ENCODE measurements at regions not wholly inside any gene's neighbourhood (a gene's known extent, or its start where the extent isn't known, plus 50 kb on each side); places are given as distances from the start of the nearest gene placed in this dataset.
"Not testable (repeated sequence)": the region's sequence is repeated elsewhere in the genome, so short reads cannot be mapped to it uniquely, and the experiment has no call there.

DNA sequence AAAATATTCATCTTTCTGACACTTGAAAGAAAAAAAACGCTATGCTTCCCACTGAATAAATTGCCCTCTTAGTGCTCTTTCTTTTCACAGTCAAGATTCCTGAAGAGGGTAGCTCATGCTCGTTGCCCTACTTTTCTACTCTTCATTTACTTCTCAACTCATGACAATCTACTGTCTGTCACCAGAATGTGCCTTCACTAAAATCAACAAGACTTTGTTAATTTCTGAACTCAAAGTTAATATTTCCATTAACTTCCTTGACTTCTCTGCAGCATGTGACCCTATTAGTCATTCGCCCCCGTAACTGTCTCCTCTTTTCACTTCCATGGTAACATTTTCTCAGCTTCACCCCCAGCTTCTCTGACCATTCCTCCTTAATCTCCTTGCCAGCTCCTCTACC is 98.9 kb upstream of the MAPRE2 start:
- no peak for DNase-seq

DNA sequence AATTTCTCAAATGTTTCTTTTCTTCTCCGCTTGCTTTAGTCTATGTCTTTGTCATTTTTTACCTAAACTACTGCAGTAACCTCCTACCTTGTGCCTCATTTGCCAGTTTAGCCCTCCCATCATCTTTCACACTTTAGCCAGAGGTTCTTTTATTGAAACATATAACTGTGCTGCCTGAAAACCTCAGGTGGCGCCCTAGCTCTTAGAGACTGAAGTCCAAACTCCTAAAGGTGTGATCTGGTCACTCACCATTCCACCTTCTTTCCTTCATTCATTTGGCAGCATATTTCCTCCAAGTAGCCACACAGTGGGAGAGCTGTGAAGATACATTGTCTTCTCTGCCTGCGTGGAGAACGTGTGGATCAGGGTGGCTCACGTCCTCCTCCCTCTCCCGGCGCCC is 98.2 kb upstream of the MAPRE2 start:
- no peak for DNase-seq

DNA sequence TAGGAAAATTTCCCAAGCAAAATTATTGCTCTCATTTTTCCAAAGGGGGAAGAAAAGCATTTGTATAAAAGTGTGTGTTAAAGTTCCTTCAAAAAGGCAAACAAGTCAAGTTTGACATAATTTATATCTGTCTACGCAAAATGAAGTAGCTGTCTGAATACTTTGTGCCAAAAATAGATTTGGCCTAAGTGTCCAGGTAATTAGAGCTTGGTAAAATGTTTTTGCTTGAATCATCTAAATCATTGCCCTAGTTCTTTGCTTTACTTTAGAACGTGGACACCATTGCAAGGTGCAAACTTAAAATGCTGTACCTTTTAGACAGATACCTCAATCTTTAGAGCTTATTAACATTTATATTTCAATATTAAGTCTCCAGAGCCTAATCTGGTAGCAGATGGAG is 97.6 kb upstream of the MAPRE2 start:
- no peak for DNase-seq

DNA sequence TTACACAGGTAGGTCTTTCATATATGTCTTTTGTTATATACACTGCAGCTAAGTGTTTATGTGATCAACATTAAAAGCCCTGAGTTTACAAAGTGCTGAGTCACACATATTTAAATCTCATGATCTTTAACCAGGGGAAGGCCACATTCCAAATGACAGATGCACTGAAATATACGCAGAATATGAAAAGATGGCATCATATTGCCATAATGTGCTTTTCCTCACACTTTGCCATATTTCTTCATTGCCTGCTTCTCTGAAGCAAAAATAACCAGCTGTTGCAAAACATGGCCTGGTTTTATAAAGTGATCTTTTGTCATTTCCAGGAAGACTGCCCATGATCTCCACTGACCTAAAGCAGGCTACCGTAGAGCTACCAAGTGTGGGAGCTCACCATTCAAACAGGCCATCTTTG is 93.5 kb upstream of the MAPRE2 start:
- no peak for DNase-seq

DNA sequence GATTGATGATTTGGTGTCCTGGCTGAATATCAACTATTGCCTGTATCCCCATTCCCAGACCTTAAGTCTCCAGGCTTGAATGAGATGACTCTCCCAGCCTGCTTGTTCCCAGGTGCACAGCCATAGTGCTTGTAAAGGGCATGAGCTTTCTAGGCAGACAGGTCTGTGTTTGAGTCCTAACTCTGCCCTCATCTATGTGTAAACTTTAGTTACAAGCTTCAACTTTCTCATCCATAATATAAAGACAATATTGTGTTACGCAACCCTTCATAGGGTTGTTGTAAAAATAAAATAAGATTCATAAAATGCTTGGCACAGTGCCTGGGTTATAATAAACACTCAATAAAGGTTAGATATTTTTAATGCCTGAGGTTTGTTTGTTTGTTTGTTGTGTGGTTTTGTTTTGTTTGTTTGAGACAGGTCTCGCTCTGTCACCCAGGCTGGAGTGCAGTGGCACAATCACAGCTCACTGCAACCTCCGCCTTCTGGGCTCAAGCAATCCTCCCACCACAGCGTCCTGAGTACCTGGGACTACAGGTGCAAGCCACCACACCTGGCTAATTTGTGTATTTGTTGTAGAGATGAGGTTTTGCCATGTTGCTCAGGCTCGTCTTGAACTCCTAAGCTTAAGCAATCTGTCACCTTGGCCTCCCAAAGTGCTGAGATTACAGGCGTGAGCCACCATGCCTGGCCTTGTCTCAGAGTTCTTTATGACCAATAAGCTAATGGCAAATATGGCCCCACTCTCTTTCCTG is 89.4 kb upstream of the MAPRE2 start:
- DNase-seq = no peak

DNA sequence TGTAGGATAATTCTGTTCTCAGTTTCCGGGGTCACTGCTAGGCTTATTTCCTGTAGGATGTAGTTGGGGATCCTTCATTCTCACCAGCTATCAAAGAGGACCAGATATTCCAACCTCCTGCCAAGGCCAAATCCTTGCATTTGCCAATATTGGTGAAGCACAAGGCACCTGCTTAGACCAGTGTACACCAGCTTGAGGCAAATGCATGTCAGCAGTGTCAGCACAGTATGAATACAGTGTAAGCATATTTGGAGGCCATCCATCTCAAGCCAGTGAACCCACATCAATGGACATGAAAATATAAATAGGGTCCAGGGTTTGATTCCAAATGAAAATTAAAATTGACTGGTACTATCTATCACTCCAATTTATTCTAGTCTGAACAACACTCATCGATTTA is 88.0 kb upstream of the MAPRE2 start:
- DNase-seq = no peak

DNA sequence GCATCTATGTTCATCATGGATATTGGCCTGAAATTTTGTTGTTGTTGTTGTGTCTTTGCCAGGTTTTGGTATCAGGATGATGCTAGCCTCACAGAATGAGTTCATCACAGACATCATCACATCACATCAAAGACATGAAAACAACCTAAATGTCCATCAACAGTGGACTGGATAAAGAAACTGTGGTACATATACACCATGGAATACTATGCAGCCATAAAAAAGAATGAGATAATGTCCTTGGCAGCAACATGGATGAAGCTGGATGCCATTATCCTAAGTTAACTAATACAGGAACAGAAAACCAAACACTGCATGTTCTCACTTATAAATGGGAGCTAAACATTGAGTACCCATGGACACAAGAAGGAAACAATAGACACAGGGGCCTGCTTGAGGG is 85.7 kb upstream of the MAPRE2 start:
- DNase-seq = not testable (repeated sequence)

DNA sequence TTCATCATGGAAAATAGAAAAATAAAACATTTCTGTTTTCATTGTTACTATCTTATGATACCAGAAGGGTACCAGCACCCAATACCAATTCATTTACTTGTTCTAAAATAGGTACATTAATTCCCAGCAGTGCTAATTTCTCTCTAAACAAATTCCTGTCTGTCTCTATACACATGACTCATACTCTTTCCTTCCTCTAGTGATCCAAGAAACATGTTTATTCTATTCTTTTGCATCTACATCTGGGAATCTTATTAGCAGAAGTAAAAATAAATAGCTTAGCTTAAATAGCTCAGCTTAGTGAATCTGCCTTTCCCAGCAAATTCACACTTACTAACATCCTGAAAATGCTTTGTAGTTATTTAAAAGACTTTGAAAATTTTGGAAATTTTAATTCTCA is 84.5 kb upstream of the MAPRE2 start:
- no peak for DNase-seq

DNA sequence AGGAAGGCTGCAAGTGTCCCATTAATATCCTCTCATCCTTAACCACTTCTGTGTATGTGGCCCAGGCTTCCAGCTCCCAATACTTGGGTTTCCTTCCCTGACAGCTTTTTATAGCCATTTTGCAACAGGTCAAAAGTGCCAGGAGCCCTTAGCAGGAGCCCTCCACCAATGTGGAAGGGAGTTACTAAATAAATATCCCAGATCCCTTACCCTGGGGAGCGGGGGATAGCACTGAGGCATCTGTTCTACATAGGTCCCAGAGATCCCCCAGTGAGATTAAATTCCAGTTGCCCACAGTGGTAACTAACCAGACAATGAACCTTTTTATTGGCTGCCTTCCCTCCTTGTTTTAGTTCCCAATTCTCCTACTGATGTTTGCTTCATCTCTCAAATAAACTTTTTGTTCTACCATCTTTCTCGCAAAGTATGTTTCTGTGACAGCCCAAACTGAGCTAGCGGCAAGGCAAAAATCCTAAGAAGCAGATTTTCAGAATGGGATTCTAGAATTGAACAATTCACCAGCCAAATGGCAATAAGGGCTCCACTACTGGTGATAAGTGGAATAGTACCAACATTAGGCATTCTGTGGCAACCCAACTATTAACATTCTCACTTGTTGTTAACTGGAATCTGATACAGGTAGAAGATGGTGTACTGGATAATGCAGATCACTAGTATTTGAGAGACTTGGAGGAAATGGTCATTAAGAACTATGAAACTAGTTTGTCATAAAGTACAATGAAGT is 83.9 kb upstream of the MAPRE2 start:
- no peak for DNase-seq

DNA sequence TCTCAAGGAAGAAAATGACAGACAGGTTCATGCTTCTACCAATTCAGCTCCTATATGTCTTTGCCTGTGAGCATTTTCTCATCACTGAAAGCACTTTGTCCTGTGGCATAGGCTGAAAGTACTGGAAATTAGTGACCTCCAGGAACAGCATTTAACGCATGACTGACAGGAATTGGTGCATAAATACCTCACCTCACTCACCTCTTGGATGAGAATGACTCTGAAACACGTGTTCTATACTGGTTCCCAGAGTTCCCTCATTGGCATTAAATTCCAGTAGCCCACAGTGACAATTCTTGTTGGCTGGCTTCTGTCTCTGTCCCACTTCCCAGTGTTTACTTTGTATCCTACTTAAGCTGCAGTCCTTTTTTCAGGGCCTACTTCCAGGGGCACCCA is 83.4 kb upstream of the MAPRE2 start:
- DNase-seq = no peak

DNA sequence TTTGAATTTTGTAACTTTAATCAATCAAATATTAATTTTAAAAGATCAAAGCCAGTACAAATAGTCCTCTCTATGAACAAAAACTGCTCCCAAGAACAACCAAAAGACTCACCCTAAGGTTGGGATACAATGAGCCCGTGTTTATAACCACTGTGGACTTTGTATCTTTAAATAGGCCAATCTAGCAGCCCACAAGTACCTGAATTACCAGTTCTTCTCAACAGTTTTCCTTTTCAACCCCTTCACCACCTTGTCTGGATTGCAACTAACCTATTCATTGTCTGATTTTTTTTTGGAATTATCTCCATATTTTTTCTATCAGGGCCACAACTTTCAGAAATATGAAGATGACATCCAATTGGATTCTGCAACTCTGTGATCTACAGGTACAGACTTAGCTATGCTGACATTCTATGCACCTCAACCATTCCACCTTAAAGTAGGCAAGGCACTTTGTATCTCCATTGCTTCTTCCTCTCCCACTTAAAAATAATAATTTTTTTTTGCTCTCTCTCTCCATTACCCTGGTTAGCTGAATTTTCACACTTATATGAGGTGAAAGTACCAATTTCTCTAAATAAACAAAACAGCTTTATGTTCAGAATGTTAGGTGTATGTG is 81.9 kb upstream of the MAPRE2 start:
- no peak for DNase-seq

DNA sequence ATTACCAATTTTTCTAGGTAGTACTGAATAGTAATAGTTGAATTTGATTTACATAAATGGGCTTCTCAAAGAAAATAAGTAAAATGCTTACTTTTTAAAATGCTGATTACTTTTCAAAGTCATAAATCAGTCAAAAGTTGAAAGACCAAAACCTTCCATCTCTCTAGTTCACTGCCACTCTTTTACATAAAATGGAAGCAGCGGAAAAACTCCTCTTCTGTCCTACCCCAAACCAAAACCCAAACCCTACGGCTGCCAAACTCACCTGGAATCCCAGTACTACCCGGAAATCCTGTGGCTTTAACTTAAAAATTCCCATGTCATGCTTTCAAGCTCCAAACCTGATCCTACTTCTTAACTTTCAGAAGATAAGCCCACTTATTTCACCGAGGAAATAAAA is 81.2 kb upstream of the MAPRE2 start:
- DNase-seq = no peak

DNA sequence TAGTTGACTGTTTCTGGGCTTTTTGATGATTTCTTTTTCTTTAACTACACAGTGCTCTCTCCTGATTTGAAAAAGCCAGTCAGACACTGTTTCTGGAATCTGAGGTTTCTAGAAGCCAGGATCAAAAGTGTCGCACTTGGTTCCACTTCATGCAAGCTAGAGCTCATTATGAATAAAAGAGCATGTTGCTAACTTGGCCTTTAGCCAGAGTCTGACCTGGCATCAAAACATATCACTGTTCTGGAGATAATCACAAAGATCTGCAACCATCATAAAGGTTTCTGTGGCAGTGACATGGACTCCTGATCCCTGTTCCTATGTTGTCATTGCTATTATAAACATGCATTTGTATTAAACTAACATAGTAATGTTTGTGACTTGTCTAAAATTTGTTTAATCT is 76.1 kb upstream of the MAPRE2 start:
- DNase-seq = no peak

DNA sequence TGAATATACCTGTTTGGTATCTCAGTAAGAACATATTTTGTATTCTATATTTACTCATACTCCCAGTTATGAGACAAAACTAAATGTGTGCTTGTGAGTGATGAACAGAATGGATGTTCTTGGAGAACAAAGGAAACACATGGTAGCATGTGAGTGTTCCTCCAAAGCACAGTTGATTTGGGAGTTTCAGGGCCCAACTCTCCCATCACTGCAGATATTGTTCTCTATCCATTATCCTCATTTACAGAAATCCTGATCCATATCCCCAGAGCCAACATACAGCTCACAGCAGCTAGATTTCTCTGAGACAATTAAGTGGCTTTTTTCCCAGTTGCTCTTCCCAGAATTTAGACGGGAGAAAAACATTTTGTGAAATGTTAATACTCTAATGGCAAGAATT is 75.6 kb upstream of the MAPRE2 start:
- no peak for DNase-seq

DNA sequence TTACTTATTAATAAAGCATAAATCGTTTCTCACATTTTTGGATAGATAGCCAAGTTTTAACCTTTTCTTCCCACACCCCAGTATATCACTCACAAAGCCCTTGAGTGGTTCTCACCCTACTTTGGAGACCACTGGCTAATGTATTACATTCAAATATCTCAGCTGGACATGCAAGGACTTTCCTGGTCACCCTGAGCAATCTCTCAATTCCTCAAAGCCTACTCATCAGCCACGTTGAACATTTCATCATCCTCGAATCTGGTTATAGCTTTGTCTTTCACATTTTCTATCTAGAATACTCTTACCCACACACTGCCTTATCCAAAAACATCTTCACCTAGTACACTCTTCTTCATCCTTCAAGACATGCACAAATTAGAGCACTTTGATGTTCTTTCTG is 71.1 kb upstream of the MAPRE2 start:
- no peak for DNase-seq

DNA sequence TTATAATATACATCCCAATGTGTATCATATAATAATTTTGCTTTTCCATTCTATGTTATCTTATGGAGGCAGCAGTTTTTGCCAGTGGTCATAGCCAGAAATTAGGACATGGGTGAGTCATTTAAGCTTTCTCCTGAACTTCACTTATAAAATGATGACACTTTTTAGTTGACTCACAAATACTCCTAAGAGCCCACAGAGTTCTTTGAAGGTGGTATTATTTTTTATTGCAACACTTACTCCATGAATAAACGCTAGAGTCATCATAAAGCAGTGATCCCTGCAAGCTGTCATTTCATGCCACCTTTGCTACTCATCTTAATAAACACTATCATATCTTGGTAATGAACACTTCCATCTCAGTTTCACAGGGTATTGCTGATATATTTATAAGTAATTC is 69.9 kb upstream of the MAPRE2 start:
- no peak for DNase-seq

DNA sequence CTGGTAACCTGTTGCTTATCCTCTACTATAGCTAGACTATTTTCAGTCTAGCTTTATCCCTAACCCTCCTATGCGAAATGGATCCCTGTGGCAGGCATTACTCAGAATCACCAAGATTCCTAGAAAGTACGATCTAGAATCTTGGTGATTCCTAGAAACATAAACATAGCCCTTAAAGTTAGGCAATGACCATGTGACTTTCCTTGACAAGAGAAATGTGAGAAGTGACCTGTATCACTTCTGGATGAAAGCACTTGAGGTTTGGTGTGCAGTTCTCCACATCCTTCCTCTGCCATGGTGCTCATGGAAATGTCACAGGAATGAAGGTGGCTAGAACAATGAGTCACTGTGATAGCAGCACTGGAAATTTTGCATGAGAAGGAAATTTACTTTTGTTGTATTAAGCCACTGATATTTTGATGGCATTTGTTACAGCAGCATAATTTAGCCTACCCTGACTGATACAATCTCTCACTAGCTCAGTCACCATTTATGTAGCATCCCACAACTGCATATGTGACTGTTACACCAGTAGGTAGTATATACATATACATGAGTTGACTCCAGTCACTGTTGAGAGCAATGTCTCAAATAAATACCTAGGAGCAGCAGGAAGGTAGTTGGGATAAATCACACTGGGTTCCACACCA is 68.3 kb upstream of the MAPRE2 start:
- no peak for DNase-seq

DNA sequence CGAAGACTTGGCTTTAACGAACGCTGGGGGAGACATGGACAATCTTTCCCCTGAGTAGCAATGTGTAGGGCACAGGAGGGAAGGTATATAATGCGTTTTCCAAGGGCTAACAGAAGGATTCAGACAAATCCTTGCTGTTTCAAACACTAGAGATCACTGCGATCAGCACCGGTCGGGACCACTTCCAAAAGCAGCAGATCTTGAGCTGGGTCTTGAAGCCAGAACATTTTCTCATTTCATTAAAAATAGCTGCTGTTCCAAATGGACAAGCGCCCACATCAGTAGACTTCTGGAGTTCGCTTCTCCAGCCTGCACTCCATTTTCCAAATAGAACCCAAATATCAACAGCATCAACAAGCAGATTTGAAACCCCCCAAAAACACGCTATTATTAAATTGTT is 65.1 kb upstream of the MAPRE2 start:
- DNase-seq = no peak

DNA sequence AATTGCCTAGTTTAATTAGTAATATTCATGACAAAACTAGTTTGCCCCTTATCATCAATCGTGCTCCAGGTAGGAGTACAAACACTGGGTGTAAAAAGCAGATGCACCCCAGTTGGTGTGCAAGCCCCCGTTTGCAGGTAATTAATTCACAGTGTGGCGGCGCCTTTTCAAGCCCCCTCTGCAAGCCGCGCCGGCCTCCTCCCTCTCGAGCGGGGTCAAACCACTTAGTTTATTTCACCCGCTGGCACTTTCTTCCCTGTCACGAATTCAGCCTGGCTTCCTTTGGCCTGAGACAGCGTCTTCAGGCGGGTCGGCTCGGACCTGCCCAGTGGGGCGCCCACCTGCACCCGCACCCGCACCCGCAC is 64.7 kb upstream of the MAPRE2 start:
- no peak for DNase-seq

DNA sequence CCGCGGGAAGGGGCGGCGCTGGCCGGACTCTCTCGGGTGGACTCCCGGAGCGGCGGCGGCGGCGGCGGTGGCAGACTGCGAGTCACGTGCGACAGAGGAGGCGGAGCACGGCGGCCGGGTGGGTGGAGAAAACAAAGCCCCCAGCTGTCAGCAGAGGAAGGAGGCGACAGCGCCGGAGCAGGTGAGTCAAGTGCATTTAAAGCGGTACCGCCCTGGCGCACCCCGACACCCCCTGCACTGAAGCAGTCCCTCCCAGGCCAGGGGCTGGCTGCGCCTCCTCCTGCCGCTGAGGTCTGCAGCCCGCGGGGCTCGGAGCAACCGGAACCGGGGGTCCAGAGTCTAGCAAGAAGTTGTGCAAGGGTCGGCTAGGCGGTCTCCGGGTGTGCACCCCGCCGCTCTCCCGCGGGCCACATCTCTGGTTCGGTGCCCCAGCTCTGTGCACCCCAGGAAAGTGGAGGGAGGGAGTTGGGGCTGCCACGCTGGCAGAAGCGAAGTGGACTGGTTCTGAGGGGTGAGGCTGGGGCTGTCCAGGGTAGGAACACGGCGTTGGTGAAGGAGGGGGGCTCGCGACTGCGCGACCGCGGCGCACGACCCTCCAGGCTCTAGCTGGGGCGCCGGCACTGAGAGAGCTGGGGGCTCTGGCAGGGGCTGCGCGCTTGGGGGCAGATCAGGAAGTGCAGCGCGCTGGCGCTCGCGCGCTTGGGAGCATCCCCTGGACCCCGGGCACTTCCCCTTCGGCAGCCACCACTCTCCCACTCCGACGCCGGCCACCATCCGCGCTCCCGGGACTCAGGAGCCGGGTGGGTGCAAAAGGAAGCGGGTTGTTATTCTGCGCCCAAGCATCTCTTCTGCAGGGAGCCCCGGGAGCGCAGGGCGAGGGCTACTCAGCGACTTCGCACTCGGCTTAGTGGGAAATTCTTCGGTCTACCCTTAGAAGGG is 64.0 kb upstream of the MAPRE2 start:
- peak; percentile 63 for DNase-seq

DNA sequence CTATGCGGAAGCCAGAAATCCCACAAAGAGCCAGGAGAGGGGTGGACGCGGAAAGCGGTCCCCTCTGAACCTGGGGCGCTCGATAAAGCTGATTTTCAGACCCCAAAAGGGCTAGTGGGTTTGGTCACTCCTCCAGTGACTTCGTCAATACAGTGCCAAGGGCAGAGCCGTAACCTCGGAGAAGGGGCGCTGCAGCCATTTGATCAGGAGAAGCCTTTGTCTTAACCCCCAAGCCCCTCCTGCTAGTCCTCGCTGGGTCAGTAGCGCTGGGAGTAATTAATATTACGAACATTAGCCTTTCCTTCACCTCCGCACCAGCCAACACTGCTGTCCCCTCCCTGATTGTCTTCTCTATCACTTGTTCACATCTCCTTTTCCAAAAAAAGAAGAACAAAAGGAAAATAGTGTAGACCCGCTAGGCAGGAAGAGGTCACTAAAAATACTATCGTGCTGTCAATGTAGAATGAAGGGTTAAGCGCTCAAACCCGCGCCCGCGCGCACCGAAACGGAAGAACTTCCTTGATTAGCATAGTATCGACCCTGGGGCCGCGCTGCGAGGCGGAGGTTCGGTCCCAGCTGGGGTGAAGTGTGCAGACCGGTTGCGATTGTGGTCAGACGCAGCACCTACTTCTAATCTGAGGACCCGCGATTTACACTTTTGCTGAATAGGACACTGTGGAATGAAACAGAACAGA is 63.2 kb upstream of the MAPRE2 start:
- peak; percentile 45 for DNase-seq

DNA sequence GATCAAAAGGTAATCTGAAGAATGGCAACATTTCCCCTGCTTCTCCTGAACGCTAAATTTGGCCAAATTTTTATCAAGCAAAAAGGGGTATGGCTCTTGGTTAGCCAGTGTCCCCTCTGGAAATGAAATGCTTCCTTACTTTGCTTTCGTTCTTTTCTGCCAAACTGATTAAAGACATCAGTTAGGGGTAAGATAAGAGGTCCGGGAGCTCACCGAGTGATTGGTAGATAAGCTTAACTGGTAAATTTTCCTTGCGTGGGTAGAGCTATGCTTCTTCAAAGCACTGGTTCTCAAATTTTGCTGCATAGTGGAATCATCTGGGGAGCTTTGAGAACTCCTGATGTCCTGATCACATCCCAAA is 62.7 kb upstream of the MAPRE2 start:
- no peak for DNase-seq
